Fibroblast of lung (primary cell): ENCODE measurements at regions not wholly inside any gene's neighbourhood (a gene's known extent, or its start where the extent isn't known, plus 50 kb on each side); places are given as distances from the start of the nearest gene placed in this dataset.

ENCODE experiments used
- DNase-seq, 2 donors: peaks; one replicate each; pipeline versions ENCODE4 v3.0.0 to v3.0.0-alpha.2; 2010; ENCODE audit warnings: low read depth in 2 of 2
- H2AFZ ChIP-seq: 2 replicates; pipeline ENCODE4 v1.5.1; 2012; ENCODE audit warnings: low read length, control low read depth, inconsistent platforms
- H3K27ac ChIP-seq: 2 replicates; pipeline ENCODE4 v1.5.1; 2011; ENCODE audit warnings: low read length, control low read depth; ENCODE audit not compliant: insufficient read depth
- H3K27me3 ChIP-seq: 2 replicates; pipeline ENCODE4 v1.5.1; 2011; ENCODE audit warnings: mild to moderate bottlenecking, low read length; ENCODE audit not compliant: control insufficient read depth, insufficient read depth
- H3K36me3 ChIP-seq: 2 replicates; pipeline ENCODE4 v1.5.1; 2011; ENCODE audit warnings: low read length; ENCODE audit not compliant: control insufficient read depth, insufficient read depth
- H3K4me1 ChIP-seq: 2 replicates; pipeline ENCODE4 v1.5.1; 2011; ENCODE audit warnings: low read length; ENCODE audit not compliant: control insufficient read depth, insufficient read depth; ENCODE audit errors: extremely low read depth
- H3K4me2 ChIP-seq: 2 replicates; pipeline ENCODE4 v1.5.1; 2011; ENCODE audit warnings: low read length, control low read depth; ENCODE audit not compliant: insufficient read depth; ENCODE audit errors: extremely low read depth
- H3K4me3 ChIP-seq, 4 experiments: fragments of 200-600 bp in 1 of 4; sonication (generic) in 1 of 4; replicated peaks in 1 of 4; 2 replicates each; pipeline ENCODE4 v1.5.1; 2011 to 2016; ENCODE audit warnings: low read length in 4 of 4, low read depth in 3 of 4, mild to moderate bottlenecking in 3 of 4, control low read depth in 2 of 4, inconsistent platforms in 1 of 4, mixed read lengths in 1 of 4; ENCODE audit not compliant: insufficient read depth in 1 of 4; ENCODE audit errors: control extremely low read depth in 1 of 4
- H3K79me2 ChIP-seq: 2 replicates; pipeline ENCODE4 v1.5.1; 2012; ENCODE audit warnings: mild to moderate bottlenecking, low read length, inconsistent platforms; ENCODE audit not compliant: control insufficient read depth, insufficient read depth
- H3K9ac ChIP-seq: 2 replicates; pipeline ENCODE4 v1.5.1; 2011; ENCODE audit warnings: mild to moderate bottlenecking, low read length, control low read depth; ENCODE audit not compliant: insufficient read depth
- H3K9me3 ChIP-seq: 2 replicates; pipeline ENCODE4 v1.5.1; 2012; ENCODE audit warnings: low read depth, low read length; ENCODE audit not compliant: control insufficient read depth, insufficient read depth
- H4K20me1 ChIP-seq: 2 replicates; pipeline ENCODE4 v1.5.1; 2011; ENCODE audit warnings: low read length; ENCODE audit not compliant: control insufficient read depth, insufficient read depth; ENCODE audit errors: extremely low read depth
- EZH2 ChIP-seq: IDR thresholded peaks from 2 replicates; pipeline ENCODE4 v1.5.1; 2012; ENCODE audit warnings: low read length, control low read depth, mild to moderate bottlenecking; ENCODE audit errors: missing control alignments
- TF ChIP-seq, protein P1 (sequence below), 2 donors: IDR thresholded peaks in 1 of 2; conservative IDR thresholded peaks in 1 of 2; 1 replicate in 1 of 2; 2 replicates in 1 of 2; pipeline ENCODE4 v1.5.1; 2011 to 2012; ENCODE audit warnings: low read length in 2 of 2, control low read depth in 1 of 2, inconsistent platforms in 1 of 2, low read depth in 1 of 2, mild to moderate bottlenecking in 1 of 2

DNA sequence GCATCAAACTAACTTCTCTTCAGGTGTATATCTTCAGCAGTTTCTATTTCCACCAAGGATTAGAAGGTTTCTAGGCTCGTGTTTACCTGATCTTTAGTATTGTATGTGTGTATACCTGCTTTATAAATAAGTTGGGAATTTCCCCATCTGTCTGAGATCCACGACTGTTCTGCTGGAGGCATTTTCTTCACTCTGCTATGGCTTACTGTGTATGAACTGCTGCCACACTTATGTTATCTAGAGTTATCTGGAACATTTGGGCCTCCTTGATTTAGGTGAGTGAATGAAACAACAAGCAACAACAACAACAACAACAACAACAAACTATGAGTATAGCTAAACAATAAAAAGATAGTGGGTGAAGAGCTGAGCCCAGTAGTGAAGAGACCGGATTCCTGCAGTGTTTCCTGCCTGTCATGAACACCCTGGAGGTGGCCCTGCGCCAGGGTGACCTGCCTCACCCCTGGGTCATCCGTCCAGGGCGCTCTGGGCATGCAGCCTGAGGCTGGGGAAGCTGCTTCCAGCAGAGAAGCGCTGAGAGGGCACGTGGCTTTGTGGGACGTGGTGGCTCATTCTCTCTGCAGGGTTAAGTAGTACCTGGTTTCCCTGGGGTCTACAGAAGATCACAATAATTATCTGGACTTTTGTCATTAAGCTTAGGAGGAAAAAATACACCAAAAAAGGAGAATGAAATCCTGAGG is 56.1 kb upstream of the GATA6 start:
- H3K4me1 ChIP-seq = no peaks in the 10 kb centered on the region
- no peaks in the 10 kb centered on the region for H3K27me3 ChIP-seq
- no peak overlapping the region for H3K4me3 ChIP-seq
- no peak for DNase-seq
- H4K20me1 ChIP-seq = no peaks in the 10 kb centered on the region
- no peak overlapping the region for H3K27ac ChIP-seq
- TF ChIP-seq, protein P1, sequence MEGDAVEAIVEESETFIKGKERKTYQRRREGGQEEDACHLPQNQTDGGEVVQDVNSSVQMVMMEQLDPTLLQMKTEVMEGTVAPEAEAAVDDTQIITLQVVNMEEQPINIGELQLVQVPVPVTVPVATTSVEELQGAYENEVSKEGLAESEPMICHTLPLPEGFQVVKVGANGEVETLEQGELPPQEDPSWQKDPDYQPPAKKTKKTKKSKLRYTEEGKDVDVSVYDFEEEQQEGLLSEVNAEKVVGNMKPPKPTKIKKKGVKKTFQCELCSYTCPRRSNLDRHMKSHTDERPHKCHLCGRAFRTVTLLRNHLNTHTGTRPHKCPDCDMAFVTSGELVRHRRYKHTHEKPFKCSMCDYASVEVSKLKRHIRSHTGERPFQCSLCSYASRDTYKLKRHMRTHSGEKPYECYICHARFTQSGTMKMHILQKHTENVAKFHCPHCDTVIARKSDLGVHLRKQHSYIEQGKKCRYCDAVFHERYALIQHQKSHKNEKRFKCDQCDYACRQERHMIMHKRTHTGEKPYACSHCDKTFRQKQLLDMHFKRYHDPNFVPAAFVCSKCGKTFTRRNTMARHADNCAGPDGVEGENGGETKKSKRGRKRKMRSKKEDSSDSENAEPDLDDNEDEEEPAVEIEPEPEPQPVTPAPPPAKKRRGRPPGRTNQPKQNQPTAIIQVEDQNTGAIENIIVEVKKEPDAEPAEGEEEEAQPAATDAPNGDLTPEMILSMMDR (conservative IDR thresholded peaks at IDR 0.05 in 1 of 2, IDR thresholded peaks at IDR 0.05 in 1 of 2; ENCODE audit: low read depth in 1 of 2, low read length in 2 of 2) = no peak
- no peak for TF ChIP-seq EZH2
- H3K9ac ChIP-seq = no peak overlapping the region
- H3K4me2 ChIP-seq = no peak overlapping the region
- no peak overlapping the region for H2AFZ ChIP-seq
- H3K79me2 ChIP-seq = no peaks in the 10 kb centered on the region
- no peaks in the 10 kb centered on the region for H3K36me3 ChIP-seq
- no peaks in the 10 kb centered on the region for H3K9me3 ChIP-seq

DNA sequence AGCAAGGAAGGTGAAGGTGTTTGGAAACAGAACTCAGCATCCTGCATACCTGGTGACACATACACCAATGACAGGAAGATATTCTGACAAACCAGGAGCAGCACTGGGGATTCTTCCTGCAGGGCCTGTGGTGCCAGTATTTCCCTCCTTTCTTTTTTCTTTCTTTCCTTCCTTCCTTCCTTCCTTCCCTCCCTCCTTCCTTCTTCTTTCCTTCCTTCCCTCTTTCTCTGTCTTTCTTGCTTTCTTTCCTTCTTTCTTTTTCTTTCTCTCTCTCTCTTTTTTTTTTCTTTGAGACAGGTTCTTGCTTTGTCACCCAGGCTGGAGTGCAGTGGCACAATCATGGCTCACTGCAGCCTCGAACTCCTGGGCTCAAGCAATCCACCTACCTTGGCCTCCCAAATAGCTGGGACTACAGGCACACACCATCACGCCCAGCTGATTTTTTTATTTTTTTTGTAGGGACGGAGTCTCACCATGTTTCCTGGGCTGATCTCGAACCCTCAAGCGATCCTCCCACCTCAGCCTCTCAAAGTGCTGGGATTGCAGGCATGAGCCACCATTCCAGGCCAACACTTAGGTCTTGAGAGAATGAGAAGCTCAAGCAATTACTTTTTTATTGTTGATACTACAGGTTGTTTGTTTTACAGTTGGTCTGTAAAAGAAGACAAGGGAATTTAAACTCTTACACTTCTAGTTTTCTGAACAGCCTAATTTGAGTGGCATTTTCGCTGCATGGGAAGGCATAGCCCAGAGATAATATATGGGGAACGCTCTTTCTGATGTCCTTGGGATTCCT is 54.7 kb upstream of the GATA6 start:
- Histone ChIP-seq H2AFZ (no peak overlapping the region), H3K9me3 (no peaks in the 10 kb centered on the region), H3K27me3 (no peaks in the 10 kb centered on the region), H3K27ac (no peak overlapping the region), H3K4me3 (no peak overlapping the region), H3K4me1 (no peaks in the 10 kb centered on the region), H3K36me3 (no peaks in the 10 kb centered on the region), H3K9ac (no peak overlapping the region), H3K4me2 (no peak overlapping the region), H3K79me2 (no peaks in the 10 kb centered on the region), H4K20me1 (no peaks in the 10 kb centered on the region)
- TF ChIP-seq EZH2 = no peak
- TF ChIP-seq, protein P1 (conservative IDR thresholded peaks at IDR 0.05 in 1 of 2, IDR thresholded peaks at IDR 0.05 in 1 of 2; ENCODE audit: low read depth in 1 of 2, low read length in 2 of 2) = no peak
- DNase-seq = no peak

DNA sequence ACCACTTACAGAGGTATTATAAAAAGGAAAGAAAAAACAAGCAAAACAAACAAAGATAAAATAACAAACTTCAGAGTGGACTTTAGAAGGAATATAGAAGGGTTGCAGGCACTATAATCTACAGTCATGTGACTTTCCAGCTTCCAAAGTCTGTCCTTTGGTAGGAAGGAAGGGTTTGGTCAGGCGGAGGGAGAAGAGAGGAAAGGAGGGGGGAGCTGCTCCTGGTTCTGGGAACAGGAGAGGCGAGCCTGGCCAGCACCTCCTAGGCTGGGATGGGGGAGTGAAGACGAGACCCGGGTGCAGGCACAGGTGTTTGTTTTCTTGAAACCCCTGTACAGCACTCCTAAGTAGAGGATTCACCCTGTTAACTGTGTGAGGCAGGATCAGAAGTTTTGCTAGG is 53.8 kb upstream of the GATA6 start:
- Histone ChIP-seq H3K36me3 (no peaks in the 10 kb centered on the region), H3K4me3 (no peak overlapping the region), H3K4me1 (no peaks in the 10 kb centered on the region), H3K27ac (no peak overlapping the region), H3K9ac (no peak overlapping the region), H3K79me2 (no peaks in the 10 kb centered on the region), H4K20me1 (no peaks in the 10 kb centered on the region), H3K9me3 (no peaks in the 10 kb centered on the region), H3K4me2 (no peak overlapping the region), H2AFZ (no peak overlapping the region), H3K27me3 (no peaks in the 10 kb centered on the region)
- no peak for TF ChIP-seq EZH2
- TF ChIP-seq, protein P1 (conservative IDR thresholded peaks at IDR 0.05 in 1 of 2, IDR thresholded peaks at IDR 0.05 in 1 of 2; ENCODE audit: low read depth in 1 of 2, low read length in 2 of 2) = no peak
- DNase-seq = no peak
